Vagina (tissue), 2 donors: ENCODE measurements at regions not wholly inside any gene's neighbourhood (a gene's known extent, or its start where the extent isn't known, plus 50 kb on each side); places are given as distances from the start of the nearest gene placed in this dataset.
"Not testable (repeated sequence)": the region's sequence is repeated elsewhere in the genome, so short reads cannot be mapped to it uniquely, and the experiment has no call there.

Experiments
- POLR2A ChIP-seq, 2 donors: fragments of 450-650 bp; IDR thresholded peaks; one replicate each; pipeline ENCODE4 v1.6.1; 2017; ENCODE audit warnings: antibody characterized with exemption in 2 of 2, mild to moderate bottlenecking in 2 of 2, moderate library complexity in 2 of 2
- POLR2AphosphoS5 ChIP-seq, 2 donors: sonication (generic); formaldehyde crosslinking; IDR thresholded peaks; one replicate each; pipeline ENCODE4 v1.9.0; 2017; ENCODE audit warnings: antibody characterized with exemption in 2 of 2, mild to moderate bottlenecking in 2 of 2, low read depth in 1 of 2; ENCODE audit not compliant: insufficient read depth in 1 of 2
- TF ChIP-seq, protein P1 (sequence below), 3 experiments: fragments of 450-650 bp in 2 of 3; fragments of 200-600 bp in 1 of 3; sonication (generic) in 1 of 3; IDR thresholded peaks; one replicate each; pipeline ENCODE4 v1.5.1; 2017 to 2019; ENCODE audit warnings: antibody characterized with exemption in 3 of 3, mild to moderate bottlenecking in 2 of 3, moderate library complexity in 2 of 3

- TF ChIP-seq, protein P1, sequence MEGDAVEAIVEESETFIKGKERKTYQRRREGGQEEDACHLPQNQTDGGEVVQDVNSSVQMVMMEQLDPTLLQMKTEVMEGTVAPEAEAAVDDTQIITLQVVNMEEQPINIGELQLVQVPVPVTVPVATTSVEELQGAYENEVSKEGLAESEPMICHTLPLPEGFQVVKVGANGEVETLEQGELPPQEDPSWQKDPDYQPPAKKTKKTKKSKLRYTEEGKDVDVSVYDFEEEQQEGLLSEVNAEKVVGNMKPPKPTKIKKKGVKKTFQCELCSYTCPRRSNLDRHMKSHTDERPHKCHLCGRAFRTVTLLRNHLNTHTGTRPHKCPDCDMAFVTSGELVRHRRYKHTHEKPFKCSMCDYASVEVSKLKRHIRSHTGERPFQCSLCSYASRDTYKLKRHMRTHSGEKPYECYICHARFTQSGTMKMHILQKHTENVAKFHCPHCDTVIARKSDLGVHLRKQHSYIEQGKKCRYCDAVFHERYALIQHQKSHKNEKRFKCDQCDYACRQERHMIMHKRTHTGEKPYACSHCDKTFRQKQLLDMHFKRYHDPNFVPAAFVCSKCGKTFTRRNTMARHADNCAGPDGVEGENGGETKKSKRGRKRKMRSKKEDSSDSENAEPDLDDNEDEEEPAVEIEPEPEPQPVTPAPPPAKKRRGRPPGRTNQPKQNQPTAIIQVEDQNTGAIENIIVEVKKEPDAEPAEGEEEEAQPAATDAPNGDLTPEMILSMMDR (IDR thresholded peaks at IDR 0.05): not testable (repeated sequence)
- not testable (repeated sequence) for TF ChIP-seq POLR2A (IDR thresholded peaks at IDR 0.05); POLR2AphosphoS5 (IDR thresholded peaks at IDR 0.05; ENCODE audit: insufficient read depth in 1 of 2, low read depth in 1 of 2)
Observed at GRCh38 chr15:20207198-20207597, 334.4 kb downstream of the GOLGA6L6 start.
